ENCODE measurements at regions not wholly inside any gene's neighbourhood (a gene's known extent, or its start where the extent isn't known, plus 50 kb on each side); places are given as distances from the start of the nearest gene placed in this dataset.

DNA sequence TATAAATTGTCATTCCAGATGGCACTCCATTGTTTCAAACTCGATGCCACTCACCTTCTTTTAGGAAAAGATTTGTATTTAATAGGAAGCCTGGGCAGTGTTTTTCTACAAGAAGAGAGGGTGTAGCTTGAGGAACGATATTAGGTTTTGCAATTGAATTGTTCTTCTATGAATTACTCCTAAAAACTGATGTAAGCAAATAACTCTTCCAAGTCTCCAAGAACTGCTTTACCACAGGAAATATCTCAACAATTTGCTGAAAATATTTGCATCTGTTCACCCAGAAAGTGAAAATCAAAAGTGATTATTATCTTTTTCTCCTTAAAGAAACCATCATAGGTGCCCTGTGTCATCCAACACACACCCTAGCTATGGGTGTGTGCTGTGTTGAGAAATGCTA lies 261.3 kb upstream of the MEOX2 start:
- POLR2A ChIA-PET = no interaction called here
- H3K36me3 Mint-ChIP-seq (ENCODE audit: low read depth) = no peaks in the 10 kb centered on the region
- H3K9me3 Mint-ChIP-seq = peaks cover 2% of the 10 kb centered on the region
- ATAC-seq (no peak), DNase-seq (no peak)
- H3K4me1 Mint-ChIP-seq (ENCODE audit: low read depth) = no peaks in the 10 kb centered on the region
- TF ChIP-seq CTCF (IDR thresholded peaks at IDR 0.05) = no peak
- no peak overlapping the region for H3K27ac Mint-ChIP-seq
- no peak overlapping the region for H3K4me3 Mint-ChIP-seq
- intact Hi-C loops (cut with micrococcal nuclease) = no loop called here
- CTCF ChIA-PET = no interaction called here
- H3K27me3 Mint-ChIP-seq = no peaks in the 10 kb centered on the region

DNA sequence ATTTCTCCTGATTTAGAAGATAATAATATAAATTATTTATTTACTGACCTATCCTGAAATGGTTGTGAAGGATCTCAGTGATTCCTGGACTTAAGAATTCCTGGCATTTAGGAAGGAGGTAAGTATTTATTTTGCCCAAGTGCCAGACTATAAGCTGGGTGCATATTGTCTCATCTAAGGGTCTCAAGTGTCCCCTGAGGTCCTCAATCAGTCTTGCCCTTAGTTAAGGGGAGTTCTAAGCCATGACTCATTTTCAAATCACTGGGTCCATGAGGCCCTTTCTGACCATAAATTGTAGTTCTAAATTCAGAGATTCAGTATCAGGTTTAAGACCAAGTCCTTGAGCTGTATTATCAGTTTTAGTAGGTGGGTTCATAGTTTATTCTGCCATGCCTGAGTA lies 251.6 kb upstream of the MEOX2 start:
- ATAC-seq (no peak), DNase-seq (no peak)
- H3K36me3 Mint-ChIP-seq (ENCODE audit: low read depth) = no peaks in the 10 kb centered on the region
- ChIA-PET CTCF (no interaction called here), POLR2A (no interaction called here)
- H3K27me3 Mint-ChIP-seq = no peaks in the 10 kb centered on the region
- no peak overlapping the region for H3K4me3 Mint-ChIP-seq
- H3K4me1 Mint-ChIP-seq (ENCODE audit: low read depth) = no peaks in the 10 kb centered on the region
- no peak for TF ChIP-seq CTCF (IDR thresholded peaks at IDR 0.05)
- H3K27ac Mint-ChIP-seq = no peak overlapping the region
- intact Hi-C loops (cut with micrococcal nuclease) = loop anchor here (10.0 kb wide), 1 partner anchor 63 kb away; no protein-coding TSS in a partner anchor
- peaks cover 2% of the 10 kb centered on the region for H3K9me3 Mint-ChIP-seq

DNA sequence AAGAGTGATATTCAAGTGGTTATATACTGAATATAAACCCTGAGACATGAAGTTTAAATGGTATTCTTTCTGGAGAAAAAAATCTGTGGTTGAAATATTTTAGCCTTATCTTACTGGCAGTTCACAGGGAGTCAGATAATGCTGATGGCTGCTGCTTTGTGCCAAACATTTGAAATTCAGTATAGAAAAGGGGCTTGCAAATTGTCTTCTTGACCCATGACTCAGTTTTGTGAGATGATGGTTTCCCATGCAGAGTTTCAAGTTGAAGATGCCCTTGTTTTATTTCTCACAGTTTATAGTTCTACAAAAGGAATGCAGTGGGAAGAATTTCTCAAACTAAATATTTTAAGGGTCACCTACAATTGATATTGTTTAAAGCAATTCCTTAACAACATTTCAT lies 251.1 kb upstream of the MEOX2 start:
- Mint-ChIP-seq H3K27me3 (no peaks in the 10 kb centered on the region), H3K4me1 (ENCODE audit: low read depth) (no peaks in the 10 kb centered on the region), H3K36me3 (ENCODE audit: low read depth) (no peaks in the 10 kb centered on the region), H3K9me3 (peaks cover 2% of the 10 kb centered on the region), H3K4me3 (no peak overlapping the region), H3K27ac (no peak overlapping the region)
- intact Hi-C loops (cut with micrococcal nuclease) = loop anchor here (10.0 kb wide), 1 partner anchor 63 kb away; no protein-coding TSS in a partner anchor
- ChIA-PET POLR2A (no interaction called here), CTCF (no interaction called here)
- DNase-seq = no peak
- no peak for TF ChIP-seq CTCF (IDR thresholded peaks at IDR 0.05)
- ATAC-seq = no peak

DNA sequence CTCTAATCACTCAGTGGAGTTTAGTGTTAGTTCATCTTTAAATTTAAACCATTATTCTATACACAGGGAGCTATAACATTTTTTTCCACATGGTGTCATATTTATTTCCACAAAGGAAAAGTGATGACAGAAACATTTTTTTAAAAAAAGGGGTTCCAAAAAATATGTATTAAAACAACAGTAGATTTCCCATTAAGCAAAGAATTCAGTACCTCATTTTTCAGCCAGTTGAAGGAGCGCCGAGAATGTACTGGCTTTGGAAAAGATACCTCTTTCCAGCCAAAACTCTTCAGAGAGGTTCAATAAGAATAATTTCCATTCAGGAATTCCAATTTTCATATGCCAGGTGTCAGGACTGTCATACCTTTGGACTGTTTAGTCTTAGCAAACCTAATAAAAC lies 250.5 kb upstream of the MEOX2 start:
- H3K36me3 Mint-ChIP-seq (ENCODE audit: low read depth) = no peaks in the 10 kb centered on the region
- no peak overlapping the region for H3K27ac Mint-ChIP-seq
- peaks cover 2% of the 10 kb centered on the region for H3K9me3 Mint-ChIP-seq
- ATAC-seq = no peak
- no peaks in the 10 kb centered on the region for H3K4me1 Mint-ChIP-seq (ENCODE audit: low read depth)
- no peak for TF ChIP-seq CTCF (IDR thresholded peaks at IDR 0.05)
- ChIA-PET POLR2A (no interaction called here), CTCF (no interaction called here)
- DNase-seq = no peak
- no peaks in the 10 kb centered on the region for H3K27me3 Mint-ChIP-seq
- intact Hi-C loops (cut with micrococcal nuclease) = loop anchor here (10.0 kb wide), 1 partner anchor 62 kb away; no protein-coding TSS in a partner anchor
- H3K4me3 Mint-ChIP-seq = no peak overlapping the region

DNA sequence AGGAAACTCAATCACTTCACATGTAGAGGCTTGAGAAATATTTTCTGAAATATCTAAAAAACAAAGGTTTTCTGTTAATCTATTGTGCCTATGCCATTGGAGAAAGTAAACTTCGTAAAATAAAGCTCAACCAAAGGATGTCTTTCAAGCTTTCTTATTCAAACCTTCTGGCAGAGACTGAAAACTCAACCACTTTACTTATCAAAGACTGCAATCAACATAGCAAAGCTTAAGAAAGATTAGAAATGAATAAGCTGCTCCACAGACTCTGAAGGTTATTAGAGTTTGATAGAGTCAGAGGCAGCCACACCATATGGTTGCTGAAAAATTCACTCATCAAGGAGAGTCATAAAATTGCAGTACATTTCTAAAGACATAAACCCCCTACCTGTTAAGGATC lies 245.8 kb upstream of the MEOX2 start:
- TF ChIP-seq CTCF (IDR thresholded peaks at IDR 0.05) = no peak
- ChIA-PET POLR2A (no interaction called here), CTCF (interaction anchor here (1.4 kb wide), 1 partner anchor 53 kb away, joined by 3 read pairs; no protein-coding TSS in a partner anchor)
- DNase-seq (no peak), ATAC-seq (no peak)
- H3K4me1 Mint-ChIP-seq (ENCODE audit: low read depth) = no peaks in the 10 kb centered on the region
- intact Hi-C loops (cut with micrococcal nuclease) = loop anchor here (10.0 kb wide), 1 partner anchor 58 kb away; no protein-coding TSS in a partner anchor
- no peaks in the 10 kb centered on the region for H3K27me3 Mint-ChIP-seq
- no peaks in the 10 kb centered on the region for H3K36me3 Mint-ChIP-seq (ENCODE audit: low read depth)
- H3K27ac Mint-ChIP-seq = no peak overlapping the region
- peaks cover 4% of the 10 kb centered on the region for H3K9me3 Mint-ChIP-seq
- H3K4me3 Mint-ChIP-seq = no peak overlapping the region
